ENCODE measurements at regions not wholly inside any gene's neighbourhood (a gene's known extent, or its start where the extent isn't known, plus 50 kb on each side); places are given as distances from the start of the nearest gene placed in this dataset.

DNA sequence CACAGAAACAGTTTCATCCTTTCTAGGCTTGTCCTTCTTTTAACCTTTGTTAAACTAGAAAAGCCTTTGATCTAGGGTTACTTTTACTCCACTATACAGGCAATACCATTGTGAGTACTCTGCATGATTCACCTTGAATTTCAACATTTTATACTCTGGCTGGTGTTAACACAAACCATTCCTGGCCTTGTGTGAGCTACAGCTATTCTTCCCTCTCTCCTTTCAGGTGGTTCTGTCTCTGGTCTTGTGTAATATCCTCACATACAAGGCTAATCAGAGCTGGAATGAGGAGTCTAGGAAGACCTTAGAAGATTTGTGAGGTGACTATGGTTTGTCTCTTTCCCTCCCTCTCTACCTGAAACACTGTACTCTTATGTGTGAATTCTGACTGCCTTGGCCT lies 837.4 kb upstream of the USP15 start:
- H3K4me3 ChIP-seq (ENCODE audit: low read depth, low read length) = no peak overlapping the region
- CTCF ChIA-PET = no interaction called here
- H3K9me3 ChIP-seq (ENCODE audit: control insufficient read depth, insufficient read depth, low read depth, low read length) = no peaks in the 10 kb centered on the region
- H3K27ac ChIP-seq (ENCODE audit: extremely low read depth, low read depth, low read length) = no peak overlapping the region
- no peaks in the 10 kb centered on the region for H3K4me1 ChIP-seq (ENCODE audit: control insufficient read depth, insufficient read depth, low read length)
- TF ChIP-seq ZSCAN4 (tag by site-specific recombination; IDR thresholded peaks at IDR 0.05) (no peak), ZNF341 (tag by site-specific recombination; IDR thresholded peaks at IDR 0.05; ENCODE audit: low read depth) (no peak), FEZF1 (tag by site-specific recombination; IDR thresholded peaks at IDR 0.05) (no peak), ZNF169 (tag by site-specific recombination; IDR thresholded peaks at IDR 0.05) (no peak), ZNF785 (tag by site-specific recombination; IDR thresholded peaks at IDR 0.05) (no peak), ZNF768 (tag by site-specific recombination; IDR thresholded peaks at IDR 0.05) (no peak), ZBTB10 (tag by site-specific recombination; IDR thresholded peaks at IDR 0.05) (no peak), ZNF19 (tag by site-specific recombination; IDR thresholded peaks at IDR 0.05; ENCODE audit: low read depth) (no peak), ZBTB26 (tag by site-specific recombination; optimal IDR thresholded peaks at IDR 0.05) (no peak), GFI1B (tag by site-specific recombination; IDR thresholded peaks at IDR 0.05) (no peak), ZNF311 (tag by site-specific recombination; IDR thresholded peaks at IDR 0.05; ENCODE audit: borderline replicate concordance) (no peak), ZNF707 (tag by site-specific recombination; IDR thresholded peaks at IDR 0.05) (no peak), ZNF221 (tag by site-specific recombination; IDR thresholded peaks at IDR 0.05; ENCODE audit: borderline replicate concordance) (no peak), ZNF280D (tag by site-specific recombination; IDR thresholded peaks at IDR 0.05) (no peak), ZNF138 (tag by site-specific recombination; IDR thresholded peaks at IDR 0.05; ENCODE audit: borderline replicate concordance) (no peak), ZNF398 (tag by site-specific recombination; IDR thresholded peaks at IDR 0.05) (no peak), ZNF239 (tag by site-specific recombination; IDR thresholded peaks at IDR 0.05) (no peak)
- TF ChIP-seq, protein P1, sequence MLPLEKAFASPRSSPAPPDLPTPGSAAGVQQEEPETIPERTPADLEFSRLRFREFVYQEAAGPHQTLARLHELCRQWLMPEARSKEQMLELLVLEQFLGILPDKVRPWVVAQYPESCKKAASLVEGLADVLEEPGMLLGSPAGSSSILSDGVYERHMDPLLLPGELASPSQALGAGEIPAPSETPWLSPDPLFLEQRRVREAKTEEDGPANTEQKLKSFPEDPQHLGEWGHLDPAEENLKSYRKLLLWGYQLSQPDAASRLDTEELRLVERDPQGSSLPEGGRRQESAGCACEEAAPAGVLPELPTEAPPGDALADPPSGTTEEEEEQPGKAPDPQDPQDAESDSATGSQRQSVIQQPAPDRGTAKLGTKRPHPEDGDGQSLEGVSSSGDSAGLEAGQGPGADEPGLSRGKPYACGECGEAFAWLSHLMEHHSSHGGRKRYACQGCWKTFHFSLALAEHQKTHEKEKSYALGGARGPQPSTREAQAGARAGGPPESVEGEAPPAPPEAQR (tag by site-specific recombination; IDR thresholded peaks at IDR 0.05) = no peak
- TF ChIP-seq, protein P2, sequence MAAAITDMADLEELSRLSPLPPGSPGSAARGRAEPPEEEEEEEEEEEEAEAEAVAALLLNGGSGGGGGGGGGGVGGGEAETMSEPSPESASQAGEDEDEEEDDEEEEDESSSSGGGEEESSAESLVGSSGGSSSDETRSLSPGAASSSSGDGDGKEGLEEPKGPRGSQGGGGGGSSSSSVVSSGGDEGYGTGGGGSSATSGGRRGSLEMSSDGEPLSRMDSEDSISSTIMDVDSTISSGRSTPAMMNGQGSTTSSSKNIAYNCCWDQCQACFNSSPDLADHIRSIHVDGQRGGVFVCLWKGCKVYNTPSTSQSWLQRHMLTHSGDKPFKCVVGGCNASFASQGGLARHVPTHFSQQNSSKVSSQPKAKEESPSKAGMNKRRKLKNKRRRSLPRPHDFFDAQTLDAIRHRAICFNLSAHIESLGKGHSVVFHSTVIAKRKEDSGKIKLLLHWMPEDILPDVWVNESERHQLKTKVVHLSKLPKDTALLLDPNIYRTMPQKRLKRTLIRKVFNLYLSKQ (tag by site-specific recombination; IDR thresholded peaks at IDR 0.05; ENCODE audit: borderline replicate concordance) = no peak
- H3K36me3 ChIP-seq (ENCODE audit: control insufficient read depth in 2 of 2, insufficient read depth in 1 of 2, low read length in 2 of 2) = no peaks in the 10 kb centered on the region
- POLR2A ChIA-PET = no interaction called here

All from HEK293 (cell line).